G401.6 (cell line): ENCODE measurements at regions not wholly inside any gene's neighbourhood (a gene's known extent, or its start where the extent isn't known, plus 50 kb on each side); places are given as distances from the start of the nearest gene placed in this dataset.

Source experiments
- FAIRE-seq: peaks from 2 replicates; lab custom pipeline; 2012; peaks lifted over from hg19 to GRCh38; lab: Jason Lieb, UNC

- FAIRE-seq: no peak
Observed at GRCh38 chr3:78153973-78154372, 1114.1 kb downstream of the ROBO2 start.

GRCh38 chr3:78154521-78155186 is 1114.8 kb downstream of the ROBO2 start:
- no peak for FAIRE-seq

GRCh38 chr3:78161736-78162135 is 1121.8 kb downstream of the ROBO2 start:
- FAIRE-seq: no peak

GRCh38 chr3:78163379-78163778 is 1123.5 kb downstream of the ROBO2 start:
- no peak for FAIRE-seq

GRCh38 chr3:78165876-78166275 is 1126.0 kb downstream of the ROBO2 start:
- FAIRE-seq: no peak

- no peak for FAIRE-seq
Observed at GRCh38 chr3:78174821-78175220, 1134.9 kb downstream of the ROBO2 start.

GRCh38 chr3:78176869-78177268 is 1137.0 kb downstream of the ROBO2 start:
- FAIRE-seq: no peak

GRCh38 chr3:78177780-78178179 is 1137.9 kb downstream of the ROBO2 start:
- no peak for FAIRE-seq

GRCh38 chr3:78178209-78178608 is 1138.3 kb downstream of the ROBO2 start:
- no peak for FAIRE-seq

- no peak for FAIRE-seq
Observed at GRCh38 chr3:78178740-78179363, 1139.0 kb downstream of the ROBO2 start.

- no peak for FAIRE-seq
Observed at GRCh38 chr3:78183906-78184599, 1144.2 kb downstream of the ROBO2 start.

GRCh38 chr3:78186404-78186803 is 1146.5 kb downstream of the ROBO2 start:
- no peak for FAIRE-seq

GRCh38 chr3:78201091-78201490 is 1161.2 kb downstream of the ROBO2 start:
- no peak for FAIRE-seq

GRCh38 chr3:78204977-78205376 is 1165.1 kb downstream of the ROBO2 start:
- no peak for FAIRE-seq

GRCh38 chr3:78221300-78221699 is 1181.4 kb downstream of the ROBO2 start:
- FAIRE-seq: no peak

GRCh38 chr3:78221796-78222195 is 1181.9 kb downstream of the ROBO2 start:
- no peak for FAIRE-seq

GRCh38 chr3:78235841-78236240 is 1195.9 kb downstream of the ROBO2 start:
- no peak for FAIRE-seq

- FAIRE-seq: no peak
Observed at GRCh38 chr3:78238811-78239210, 1198.9 kb downstream of the ROBO2 start.

GRCh38 chr3:78242724-78243123 is 1202.8 kb downstream of the ROBO2 start:
- FAIRE-seq: no peak

GRCh38 chr3:78244136-78244535 is 1204.2 kb downstream of the ROBO2 start:
- no peak for FAIRE-seq

GRCh38 chr3:78249294-78249693 is 1209.4 kb downstream of the ROBO2 start:
- FAIRE-seq: no peak

GRCh38 chr3:78253860-78254259 is 1214.0 kb downstream of the ROBO2 start:
- peak; percentile 89 for FAIRE-seq

GRCh38 chr3:78255403-78255802 is 1215.5 kb downstream of the ROBO2 start:
- no peak for FAIRE-seq

GRCh38 chr3:78256123-78256522 is 1216.2 kb downstream of the ROBO2 start:
- no peak for FAIRE-seq
